ENCODE measurements at regions not wholly inside any gene's neighbourhood (a gene's known extent, or its start where the extent isn't known, plus 50 kb on each side); places are given as distances from the start of the nearest gene placed in this dataset.

DNA sequence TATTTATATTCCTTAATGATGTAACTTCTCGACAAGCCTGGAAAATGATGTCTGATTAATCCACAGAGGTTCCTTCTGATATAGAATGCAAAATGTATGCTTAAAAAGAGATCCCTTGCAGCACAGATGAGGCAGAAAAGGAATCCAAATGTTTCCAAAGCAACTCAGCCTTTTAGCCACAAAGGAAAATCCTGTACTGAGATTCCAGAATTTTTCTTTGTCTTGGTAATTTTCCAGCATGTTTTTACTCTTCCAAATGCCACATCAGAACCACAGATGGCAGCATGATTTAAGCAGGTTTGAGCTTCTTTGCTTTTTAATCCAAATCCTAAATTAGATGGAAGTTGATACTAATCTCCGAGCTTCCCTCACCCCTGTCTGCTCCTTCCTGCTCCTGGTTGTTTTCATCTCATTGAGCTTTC, 176.4 kb upstream of the PALMD start:
- H3K27ac ChIP-seq: no peak overlapping the region
- no peaks in the 10 kb centered on the region for H3K9me3 ChIP-seq (ENCODE audit: low read depth)
- H3K27me3 ChIP-seq: no peaks in the 10 kb centered on the region
- H3K36me3 ChIP-seq: no peaks in the 10 kb centered on the region
- H3K4me3 ChIP-seq: no peak overlapping the region
- no peak for DNase-seq (ENCODE audit: low read depth in 1 of 2, low spot score in 1 of 2)
- TF ChIP-seq CTCF (IDR thresholded peaks at IDR 0.05; ENCODE audit: low read depth, low read length): no peak
- H3K4me1 ChIP-seq (ENCODE audit: low read depth): no peaks in the 10 kb centered on the region

DNA sequence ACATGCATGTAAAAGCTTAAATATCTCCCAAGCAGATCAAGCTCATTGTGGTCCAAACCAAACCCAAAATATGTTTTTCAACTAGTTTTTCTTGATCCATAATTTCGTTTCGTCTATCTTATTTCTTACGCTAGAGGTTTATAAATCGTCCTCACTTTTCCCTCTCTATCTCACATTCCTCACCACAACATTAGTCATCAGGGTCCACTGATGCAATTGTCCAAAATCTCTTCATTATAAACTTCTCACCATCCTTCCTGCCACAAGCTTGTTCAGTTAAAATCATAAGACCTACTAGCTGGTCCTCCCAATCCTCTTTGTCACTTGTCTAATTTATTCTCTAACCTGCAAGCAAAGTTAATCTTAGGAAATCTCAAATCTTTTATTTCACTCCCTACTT, 173.0 kb upstream of the PALMD start:
- DNase-seq (ENCODE audit: low read depth in 1 of 2, low spot score in 1 of 2): peak in 1 of 2 donors; percentile 55
- Histone ChIP-seq H3K4me1 (ENCODE audit: low read depth) (no peaks in the 10 kb centered on the region), H3K27me3 (no peaks in the 10 kb centered on the region), H3K36me3 (no peaks in the 10 kb centered on the region), H3K27ac (no peak overlapping the region), H3K9me3 (ENCODE audit: low read depth) (no peaks in the 10 kb centered on the region), H3K4me3 (no peak overlapping the region)
- no peak for TF ChIP-seq CTCF (IDR thresholded peaks at IDR 0.05; ENCODE audit: low read depth, low read length)

GRCh38 chr1:99474350-99474893, 171.5 kb upstream of the PALMD start:
- no peaks in the 10 kb centered on the region for H3K36me3 ChIP-seq
- H3K9me3 ChIP-seq (ENCODE audit: low read depth): no peaks in the 10 kb centered on the region
- no peak overlapping the region for H3K4me3 ChIP-seq
- H3K4me1 ChIP-seq (ENCODE audit: low read depth): no peaks in the 10 kb centered on the region
- H3K27ac ChIP-seq: no peak overlapping the region
- no peaks in the 10 kb centered on the region for H3K27me3 ChIP-seq
- DNase-seq (ENCODE audit: low read depth in 1 of 2, low spot score in 1 of 2): no peak
- no peak for TF ChIP-seq CTCF (IDR thresholded peaks at IDR 0.05; ENCODE audit: low read depth, low read length)

GRCh38 chr1:99476058-99476457, 169.9 kb upstream of the PALMD start:
- Histone ChIP-seq H3K36me3 (no peaks in the 10 kb centered on the region), H3K9me3 (ENCODE audit: low read depth) (no peaks in the 10 kb centered on the region), H3K4me1 (ENCODE audit: low read depth) (peaks cover under 1% of the 10 kb centered on the region), H3K4me3 (no peak overlapping the region), H3K27me3 (no peaks in the 10 kb centered on the region), H3K27ac (no peak overlapping the region)
- DNase-seq (ENCODE audit: low read depth in 1 of 2, low spot score in 1 of 2): no peak
- no peak for TF ChIP-seq CTCF (IDR thresholded peaks at IDR 0.05; ENCODE audit: low read depth, low read length)

GRCh38 chr1:99481391-99481996, 164.4 kb upstream of the PALMD start:
- DNase-seq (ENCODE audit: low read depth in 1 of 2, low spot score in 1 of 2): peak; percentile 76 to 83
- Histone ChIP-seq H3K4me3 (no peak overlapping the region), H3K27ac (no peak overlapping the region), H3K9me3 (ENCODE audit: low read depth) (no peaks in the 10 kb centered on the region), H3K36me3 (no peaks in the 10 kb centered on the region), H3K27me3 (no peaks in the 10 kb centered on the region), H3K4me1 (ENCODE audit: low read depth) (peaks cover 3% of the 10 kb centered on the region)
- TF ChIP-seq CTCF (IDR thresholded peaks at IDR 0.05; ENCODE audit: low read depth, low read length): peak; percentile 72

Measured in cardiac muscle cell (in vitro differentiated cells and primary cell).